ENCODE measurements at regions not wholly inside any gene's neighbourhood (a gene's known extent, or its start where the extent isn't known, plus 50 kb on each side); places are given as distances from the start of the nearest gene placed in this dataset.

GRCh38 chr14:38389681-38390080 lies 133.8 kb upstream of the CLEC14A start:
- peaks cover 0 to 7% (median 0%) of the 10 kb centered on the region in 7 donors for H3K9me3 Mint-ChIP-seq
- no peaks in the 10 kb centered on the region for H3K27me3 Mint-ChIP-seq (ENCODE audit: low read depth in 3 of 3)
- intact Hi-C loops (cut with micrococcal nuclease), result no loop called here
- no peaks in the 10 kb centered on the region for H3K4me1 ChIP-seq (ENCODE audit: control insufficient read depth in 1 of 2, insufficient read depth in 2 of 2, low read length in 2 of 2)
- no peak overlapping the region for H3K27ac ChIP-seq (ENCODE audit: low read depth in 1 of 2, low read length in 2 of 2)
- no peak for DNase-seq
- H3K79me2 ChIP-seq (ENCODE audit: insufficient read depth, low read length), result no peaks in the 10 kb centered on the region
- H3K4me3 ChIP-seq (replicated peaks in 1 of 3; ENCODE audit: low read depth in 2 of 3, low read length in 3 of 3), result no peak overlapping the region
- WGBS (ENCODE audit: insufficient coverage), result no CpG with 5 or more reads among the region's 1 CpG
- no peak overlapping the region for H3K4me3 Mint-ChIP-seq
- H3K4me1 Mint-ChIP-seq, result no peaks in the 10 kb centered on the region
- no peak for TF ChIP-seq CTCF (IDR thresholded peaks at IDR 0.05)
- no peaks in the 10 kb centered on the region for H3K36me3 Mint-ChIP-seq
- H2AFZ ChIP-seq (ENCODE audit: insufficient read depth, low read depth, low read length, poor library complexity, severe bottlenecking), result no peak overlapping the region
- no peak overlapping the region for H3K27ac Mint-ChIP-seq
- H3K4me2 ChIP-seq (replicated peaks; ENCODE audit: extremely low read depth, low read length, poor library complexity, severe bottlenecking), result no peak overlapping the region
- H3K9me3 ChIP-seq (replicated peaks in 1 of 2; ENCODE audit: control insufficient read depth in 1 of 2, insufficient read depth in 1 of 2, low read length in 2 of 2), result no peaks in the 10 kb centered on the region
- no peaks in the 10 kb centered on the region for H3K27me3 ChIP-seq (ENCODE audit: control insufficient read depth in 2 of 2, insufficient read depth in 2 of 2, low read length in 2 of 2)
- H4K20me1 ChIP-seq (ENCODE audit: insufficient read depth, low read length), result no peaks in the 10 kb centered on the region
- no peak overlapping the region for H3K9ac ChIP-seq (ENCODE audit: insufficient read depth, low read length, poor library complexity, severe bottlenecking)
- no peaks in the 10 kb centered on the region for H3K36me3 ChIP-seq (replicated peaks in 1 of 2; ENCODE audit: control insufficient read depth in 1 of 2, insufficient read depth in 2 of 2, low read length in 2 of 2)

- no peak for TF ChIP-seq CTCF (IDR thresholded peaks at IDR 0.05)
- Histone ChIP-seq H3K9me3 (replicated peaks in 1 of 2; ENCODE audit: control insufficient read depth in 1 of 2, insufficient read depth in 1 of 2, low read length in 2 of 2) (no peaks in the 10 kb centered on the region), H3K36me3 (replicated peaks in 1 of 2; ENCODE audit: control insufficient read depth in 1 of 2, insufficient read depth in 2 of 2, low read length in 2 of 2) (no peaks in the 10 kb centered on the region), H3K9ac (ENCODE audit: insufficient read depth, low read length, poor library complexity, severe bottlenecking) (no peak overlapping the region), H3K4me1 (ENCODE audit: control insufficient read depth in 1 of 2, insufficient read depth in 2 of 2, low read length in 2 of 2) (no peaks in the 10 kb centered on the region), H4K20me1 (ENCODE audit: insufficient read depth, low read length) (no peaks in the 10 kb centered on the region), H3K79me2 (ENCODE audit: insufficient read depth, low read length) (no peaks in the 10 kb centered on the region), H3K4me2 (replicated peaks; ENCODE audit: extremely low read depth, low read length, poor library complexity, severe bottlenecking) (no peak overlapping the region), H3K4me3 (replicated peaks in 1 of 3; ENCODE audit: low read depth in 2 of 3, low read length in 3 of 3) (no peak overlapping the region), H3K27ac (ENCODE audit: low read depth in 1 of 2, low read length in 2 of 2) (no peak overlapping the region), H2AFZ (ENCODE audit: insufficient read depth, low read depth, low read length, poor library complexity, severe bottlenecking) (no peak overlapping the region), H3K27me3 (ENCODE audit: control insufficient read depth in 2 of 2, insufficient read depth in 2 of 2, low read length in 2 of 2) (no peaks in the 10 kb centered on the region)
- no peak overlapping the region for H3K4me3 Mint-ChIP-seq
- intact Hi-C loops (cut with micrococcal nuclease), result no loop called here
- peaks cover 0 to 7% (median 0%) of the 10 kb centered on the region in 7 donors for H3K9me3 Mint-ChIP-seq
- 67% methylated on average over 2 of the region's 2 CpGs for WGBS (ENCODE audit: insufficient coverage)
- H3K4me1 Mint-ChIP-seq, result no peaks in the 10 kb centered on the region
- no peaks in the 10 kb centered on the region for H3K36me3 Mint-ChIP-seq
- H3K27ac Mint-ChIP-seq, result no peak overlapping the region
- no peak for DNase-seq
- no peaks in the 10 kb centered on the region for H3K27me3 Mint-ChIP-seq (ENCODE audit: low read depth in 3 of 3)
Observed at GRCh38 chr14:38387821-38388220, 131.9 kb upstream of the CLEC14A start.
